ENCODE measurements at regions not wholly inside any gene's neighbourhood (a gene's known extent, or its start where the extent isn't known, plus 50 kb on each side); places are given as distances from the start of the nearest gene placed in this dataset.

GRCh38 chr14:34059925-34060650, 109.2 kb upstream of the EGLN3 start:
- TF ChIP-seq POLR2A (IDR thresholded peaks at IDR 0.05; ENCODE audit: low read depth, low read length) (no peak), POLR2AphosphoS5 (IDR thresholded peaks at IDR 0.05; ENCODE audit: low read depth, low read length) (no peak)

Data from GM12892 (cell line).